DND-41 (cell line): ENCODE measurements at regions not wholly inside any gene's neighbourhood (a gene's known extent, or its start where the extent isn't known, plus 50 kb on each side); places are given as distances from the start of the nearest gene placed in this dataset.

Experiments used
- EZH2 ChIP-seq: IDR thresholded peaks from 3 replicates; pipeline ENCODE4 v1.6.1; 2012; ENCODE audit warnings: borderline replicate concordance, low read depth, mild to moderate bottlenecking, moderate library complexity, low read length, inconsistent platforms; ENCODE audit not compliant: severe bottlenecking
- TF ChIP-seq, protein P1 (sequence below): IDR thresholded peaks from 2 replicates; pipeline ENCODE4 v1.5.1; 2012; ENCODE audit warnings: borderline replicate concordance, low read length, moderate library complexity, mild to moderate bottlenecking; ENCODE audit not compliant: poor library complexity, severe bottlenecking; ENCODE audit errors: extremely low read depth

DNA sequence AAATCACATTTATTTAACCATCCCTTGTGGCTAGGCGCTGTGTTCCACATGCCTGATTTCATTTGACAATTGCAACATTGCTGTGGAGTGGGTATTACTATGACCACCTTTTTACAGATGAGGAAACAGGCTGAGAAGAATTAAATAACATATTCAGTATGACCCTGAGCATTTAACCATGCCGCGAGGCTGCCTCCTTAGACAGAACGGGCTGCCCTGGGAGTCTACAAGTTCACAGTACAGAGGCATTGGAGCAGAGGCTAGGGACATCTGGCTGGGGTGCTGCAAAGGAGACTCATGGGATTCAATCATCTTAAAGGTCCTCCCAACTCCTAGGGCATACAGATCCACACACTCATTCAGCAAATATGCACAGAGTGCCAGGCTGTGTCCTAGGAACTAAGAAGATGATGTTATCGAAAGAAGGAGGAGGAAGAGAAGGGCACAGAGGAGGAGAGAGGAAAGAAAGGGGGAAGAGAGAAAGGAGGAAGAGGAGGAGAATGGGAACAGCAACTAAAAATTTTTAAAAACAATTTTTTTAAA lies 164.7 kb upstream of the CCND2 start:
- no peak for TF ChIP-seq EZH2
- TF ChIP-seq, protein P1, sequence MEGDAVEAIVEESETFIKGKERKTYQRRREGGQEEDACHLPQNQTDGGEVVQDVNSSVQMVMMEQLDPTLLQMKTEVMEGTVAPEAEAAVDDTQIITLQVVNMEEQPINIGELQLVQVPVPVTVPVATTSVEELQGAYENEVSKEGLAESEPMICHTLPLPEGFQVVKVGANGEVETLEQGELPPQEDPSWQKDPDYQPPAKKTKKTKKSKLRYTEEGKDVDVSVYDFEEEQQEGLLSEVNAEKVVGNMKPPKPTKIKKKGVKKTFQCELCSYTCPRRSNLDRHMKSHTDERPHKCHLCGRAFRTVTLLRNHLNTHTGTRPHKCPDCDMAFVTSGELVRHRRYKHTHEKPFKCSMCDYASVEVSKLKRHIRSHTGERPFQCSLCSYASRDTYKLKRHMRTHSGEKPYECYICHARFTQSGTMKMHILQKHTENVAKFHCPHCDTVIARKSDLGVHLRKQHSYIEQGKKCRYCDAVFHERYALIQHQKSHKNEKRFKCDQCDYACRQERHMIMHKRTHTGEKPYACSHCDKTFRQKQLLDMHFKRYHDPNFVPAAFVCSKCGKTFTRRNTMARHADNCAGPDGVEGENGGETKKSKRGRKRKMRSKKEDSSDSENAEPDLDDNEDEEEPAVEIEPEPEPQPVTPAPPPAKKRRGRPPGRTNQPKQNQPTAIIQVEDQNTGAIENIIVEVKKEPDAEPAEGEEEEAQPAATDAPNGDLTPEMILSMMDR = no peak
